M059J (cell line): ENCODE measurements at regions not wholly inside any gene's neighbourhood (a gene's known extent, or its start where the extent isn't known, plus 50 kb on each side); places are given as distances from the start of the nearest gene placed in this dataset.

ENCODE experiments used
- DNase-seq: peaks from one replicate; pipeline ENCODE4 v3.0.0-alpha.2; 2012; ENCODE audit warnings: low read depth

- DNase-seq, result no peak
Observed at GRCh38 chr1:172980971-172981370, 69.8 kb downstream of the TNFSF18 start.
